G401 (cell line): ENCODE measurements at regions not wholly inside any gene's neighbourhood (a gene's known extent, or its start where the extent isn't known, plus 50 kb on each side); places are given as distances from the start of the nearest gene placed in this dataset.

Experiments used
- DNase-seq: peaks from one replicate; pipeline ENCODE4 v3.0.0-alpha.2; 2015; ENCODE audit warnings: low spot score
- in situ Hi-C: cut with HindIII; loops from 2 replicates; pipeline ENCODE4 v1.10.0; 2016; ENCODE audit warnings: low sequenced_read_pairs, mixed read lengths

DNA sequence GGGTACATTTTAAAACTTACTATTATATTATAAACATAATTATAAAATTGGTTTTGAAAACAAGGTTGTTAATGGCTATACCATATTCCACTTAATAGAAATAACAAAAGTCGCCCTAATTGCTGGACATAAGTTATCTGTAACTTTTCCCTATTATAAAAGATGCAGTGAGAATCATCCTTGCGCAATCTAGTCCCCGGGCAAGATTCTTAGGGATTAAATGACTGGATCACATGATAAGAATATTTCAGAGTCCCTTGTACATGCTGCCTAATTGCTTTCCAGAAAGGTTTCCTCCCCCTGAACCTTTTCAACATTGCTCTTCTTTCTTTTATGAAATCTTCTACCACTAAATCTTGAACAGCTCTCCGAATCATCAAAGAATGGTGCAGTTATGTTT is 479.8 kb upstream of the MKI67 start:
- DNase-seq: no peak
- in situ Hi-C loops: no loop called here

DNA sequence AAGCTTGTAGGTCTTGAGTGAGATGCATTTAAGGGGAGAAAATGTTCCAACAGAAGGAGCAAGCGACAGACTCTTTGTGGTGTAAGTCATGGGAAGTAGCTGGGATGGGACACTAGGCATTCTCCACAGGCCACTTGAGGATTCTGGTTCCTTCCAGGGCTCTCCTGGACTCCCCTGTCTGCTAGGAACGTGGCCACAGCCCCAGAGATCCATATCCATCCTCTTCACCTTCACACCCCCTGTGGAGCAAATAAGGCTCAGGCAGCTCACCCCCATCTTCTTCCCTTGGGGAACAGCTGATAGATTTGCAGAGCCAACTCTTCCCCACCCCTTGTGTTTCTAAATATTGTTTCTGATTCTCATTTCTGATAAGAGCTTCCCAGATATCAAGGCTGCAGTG is 482.6 kb upstream of the MKI67 start:
- no peak for DNase-seq
- in situ Hi-C loops: no loop called here

DNA sequence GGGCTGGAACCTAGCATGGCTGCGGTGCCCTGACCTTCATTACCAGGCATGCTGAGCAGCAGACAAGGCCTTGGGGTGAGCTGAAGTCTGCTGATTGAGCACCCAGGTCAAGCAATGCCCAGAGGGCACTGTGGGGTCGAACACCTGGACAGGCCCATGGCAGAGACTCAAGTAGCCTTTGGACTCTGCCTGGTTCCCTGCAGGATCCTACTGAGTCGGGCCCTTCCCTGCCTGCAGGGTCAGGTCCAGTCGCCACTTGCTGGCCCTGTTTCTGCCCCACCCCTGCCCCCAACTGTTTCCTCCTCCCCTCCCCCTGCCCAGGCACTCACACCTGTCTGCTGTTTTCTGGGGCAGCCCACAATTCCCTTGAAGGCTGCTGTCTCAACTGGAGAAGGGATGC is 483.2 kb upstream of the MKI67 start:
- in situ Hi-C loops: no loop called here
- DNase-seq: no peak

DNA sequence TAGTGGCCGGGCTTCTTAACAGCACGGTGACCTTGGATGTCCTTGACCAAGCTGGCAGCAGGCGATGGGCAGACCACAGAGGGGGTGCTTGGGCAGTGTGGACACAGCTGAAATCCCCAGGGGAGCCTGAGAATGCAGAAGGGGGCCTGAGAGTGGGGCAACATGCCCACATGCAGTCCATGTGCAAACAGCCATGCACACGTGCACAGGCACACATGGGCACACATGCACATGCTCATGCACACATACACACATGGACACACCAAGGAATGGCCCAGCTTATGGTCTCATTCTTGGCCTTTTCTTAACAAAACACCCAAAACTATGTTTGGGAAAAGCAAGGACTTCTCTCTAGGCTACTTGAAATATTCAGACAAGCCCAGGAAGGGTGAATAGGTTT is 483.9 kb upstream of the MKI67 start:
- no peak for DNase-seq
- in situ Hi-C loops: no loop called here

DNA sequence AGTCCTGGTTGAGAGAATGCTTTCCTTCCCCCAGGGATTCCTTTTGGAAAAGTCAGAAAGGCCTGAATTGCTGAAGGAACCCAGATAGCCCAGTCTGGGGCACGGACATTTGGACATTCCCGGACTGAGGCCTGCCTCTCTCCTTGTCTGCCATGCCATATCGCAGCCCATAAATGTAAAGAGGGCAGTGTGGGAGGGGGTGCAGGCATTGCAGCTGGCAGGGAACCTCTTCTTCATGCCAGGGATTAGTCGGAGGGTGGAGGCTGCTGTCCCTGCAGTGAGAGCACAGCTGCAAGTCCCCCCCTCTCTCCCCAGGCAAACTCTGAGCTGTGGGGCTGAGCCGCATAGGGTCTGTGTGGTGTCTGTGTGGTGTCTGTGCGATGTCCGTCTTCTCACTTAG is 486.0 kb upstream of the MKI67 start:
- no peak for DNase-seq
- in situ Hi-C loops: no loop called here

DNA sequence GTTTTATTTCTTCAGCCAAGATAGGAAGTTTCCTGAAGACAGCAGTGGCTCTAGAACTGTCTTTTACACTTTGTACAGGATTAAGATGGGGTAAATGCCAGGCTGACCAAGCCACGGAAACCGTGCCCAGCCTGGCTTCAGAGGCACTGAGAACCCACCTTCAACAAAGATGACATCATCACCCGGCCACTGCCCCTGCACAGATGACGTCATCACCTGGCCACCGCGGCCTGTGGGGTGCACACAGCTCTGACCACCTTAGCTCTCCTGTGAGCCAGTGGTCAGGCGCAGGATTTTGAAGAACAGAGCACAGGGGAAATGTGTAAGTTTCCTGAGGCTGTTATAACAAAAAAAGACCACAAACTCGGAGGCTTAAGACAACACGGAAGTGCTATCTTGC is 486.4 kb upstream of the MKI67 start:
- in situ Hi-C loops: no loop called here
- DNase-seq: no peak

DNA sequence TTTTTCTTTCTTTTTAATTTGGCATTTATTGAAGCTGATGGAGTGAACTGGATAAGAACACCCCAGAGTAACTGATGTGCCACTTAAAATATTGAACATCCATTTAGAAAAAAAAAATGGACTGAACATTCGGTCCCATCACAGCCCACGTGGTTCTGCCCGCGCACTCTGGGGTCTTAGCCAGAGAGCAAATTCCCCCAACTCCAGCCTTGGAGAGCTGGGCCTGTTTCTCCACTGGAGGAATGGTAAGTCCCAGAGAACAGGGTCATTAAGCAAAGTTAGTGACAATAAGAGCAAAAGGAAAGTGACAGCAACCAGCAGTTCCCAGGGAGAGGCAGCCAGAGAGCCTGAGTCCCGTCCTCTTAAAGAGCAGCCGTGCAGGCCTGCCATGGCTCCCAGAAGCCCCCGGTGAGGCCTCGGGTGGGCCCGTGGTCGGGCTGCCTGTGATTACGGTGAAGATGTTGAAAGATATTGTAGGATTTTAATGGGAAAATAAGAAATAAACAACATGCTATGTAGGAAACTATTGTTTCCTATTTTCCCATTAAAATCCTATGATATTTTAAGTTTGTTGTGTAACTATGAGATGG is 487.9 kb upstream of the MKI67 start:
- in situ Hi-C loops: no loop called here
- no peak for DNase-seq

DNA sequence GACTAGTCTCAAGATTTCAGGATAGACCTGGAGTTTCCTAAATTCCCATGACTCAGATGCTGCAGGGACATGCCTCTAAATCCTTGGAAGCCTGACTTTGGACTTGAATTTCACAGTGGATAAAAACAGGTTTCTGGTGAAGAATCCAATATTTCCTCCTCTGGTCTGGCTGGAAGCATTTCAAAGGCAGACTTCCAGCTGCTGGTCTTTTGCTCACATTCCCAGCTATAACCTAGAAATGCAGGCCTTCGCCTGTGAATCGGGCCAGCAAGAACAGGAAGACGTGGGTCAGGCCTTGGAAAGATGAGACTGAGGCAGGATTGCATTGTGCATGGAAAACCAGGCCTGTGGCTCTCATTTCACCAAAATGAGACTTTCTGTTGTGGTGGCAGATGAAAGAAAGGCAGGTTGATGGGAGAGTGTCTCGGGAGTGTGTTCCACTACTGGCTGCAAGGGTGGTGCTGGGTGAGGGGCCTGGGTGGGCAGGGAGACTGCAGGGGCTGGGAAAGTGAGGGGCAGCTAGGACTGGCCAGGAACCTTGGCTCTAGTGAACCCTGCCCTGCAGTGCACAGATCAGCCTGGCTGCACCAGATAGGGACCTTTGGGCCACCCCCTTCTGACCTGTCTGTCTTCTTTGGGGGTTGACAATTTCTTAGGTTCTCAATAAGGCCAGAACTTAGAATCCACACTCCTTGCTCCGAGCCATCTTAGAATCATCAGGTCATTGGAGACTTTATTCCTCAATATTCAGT is 488.8 kb upstream of the MKI67 start:
- DNase-seq: no peak
- in situ Hi-C loops: no loop called here

DNA sequence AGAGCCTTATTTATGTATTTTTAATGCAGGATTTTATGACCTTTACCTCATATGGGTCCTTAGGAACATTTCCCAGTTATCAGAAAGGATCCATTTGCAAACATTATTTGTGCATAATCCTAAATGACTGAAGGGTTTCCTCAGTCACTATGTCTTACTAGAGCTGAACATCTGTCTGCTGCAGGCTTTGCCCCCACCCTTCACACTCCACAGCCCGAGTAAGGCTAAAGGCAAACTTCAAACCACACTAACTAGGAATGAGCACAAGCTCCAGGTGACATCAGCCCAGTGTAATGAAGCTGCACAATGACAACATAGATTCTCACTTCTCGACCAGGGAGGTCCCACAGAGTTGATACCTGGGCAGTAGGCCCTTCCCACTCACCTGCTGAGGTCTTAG is 491.3 kb upstream of the MKI67 start:
- DNase-seq: no peak
- in situ Hi-C loops: no loop called here

DNA sequence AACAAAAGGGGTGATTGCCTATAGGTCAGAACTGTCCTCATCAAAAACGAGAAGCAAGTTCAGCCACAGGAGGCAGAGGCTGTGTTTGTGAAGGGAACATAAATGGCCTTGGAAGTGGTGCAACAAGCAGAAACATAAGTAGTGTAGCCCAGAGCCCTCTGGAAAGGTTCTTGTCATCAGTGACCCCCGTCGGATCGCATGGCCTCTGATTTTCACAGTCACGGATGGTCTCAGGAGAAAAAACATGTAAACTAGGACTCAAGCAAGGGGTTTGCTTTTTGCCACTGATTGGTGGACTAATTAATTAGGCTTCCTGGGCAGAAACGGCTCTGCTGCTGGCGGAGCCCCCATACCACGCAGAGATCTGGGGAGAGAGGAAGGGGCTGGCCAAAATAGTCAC is 496.5 kb upstream of the MKI67 start:
- DNase-seq: no peak
- in situ Hi-C loops: no loop called here

DNA sequence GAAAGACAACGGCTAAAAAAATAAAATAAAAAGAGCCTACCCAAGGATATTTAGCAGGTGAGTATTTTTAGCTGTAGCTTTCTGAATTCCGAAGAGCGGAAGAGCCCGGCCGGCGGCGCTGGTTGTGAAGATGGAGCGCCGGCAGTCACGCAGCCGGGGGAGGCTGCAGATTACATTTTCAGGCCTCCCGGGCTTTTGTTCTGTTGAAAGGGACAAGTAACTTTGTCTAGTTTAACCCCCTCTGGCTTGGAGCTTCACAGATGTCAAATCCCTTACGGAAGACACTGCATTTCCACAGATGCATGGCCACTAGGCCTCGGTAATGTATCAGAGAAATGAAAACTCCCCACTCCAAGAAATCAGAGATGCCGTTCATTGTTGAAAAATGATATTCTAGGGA is 497.6 kb upstream of the MKI67 start:
- DNase-seq: no peak
- in situ Hi-C loops: no loop called here

DNA sequence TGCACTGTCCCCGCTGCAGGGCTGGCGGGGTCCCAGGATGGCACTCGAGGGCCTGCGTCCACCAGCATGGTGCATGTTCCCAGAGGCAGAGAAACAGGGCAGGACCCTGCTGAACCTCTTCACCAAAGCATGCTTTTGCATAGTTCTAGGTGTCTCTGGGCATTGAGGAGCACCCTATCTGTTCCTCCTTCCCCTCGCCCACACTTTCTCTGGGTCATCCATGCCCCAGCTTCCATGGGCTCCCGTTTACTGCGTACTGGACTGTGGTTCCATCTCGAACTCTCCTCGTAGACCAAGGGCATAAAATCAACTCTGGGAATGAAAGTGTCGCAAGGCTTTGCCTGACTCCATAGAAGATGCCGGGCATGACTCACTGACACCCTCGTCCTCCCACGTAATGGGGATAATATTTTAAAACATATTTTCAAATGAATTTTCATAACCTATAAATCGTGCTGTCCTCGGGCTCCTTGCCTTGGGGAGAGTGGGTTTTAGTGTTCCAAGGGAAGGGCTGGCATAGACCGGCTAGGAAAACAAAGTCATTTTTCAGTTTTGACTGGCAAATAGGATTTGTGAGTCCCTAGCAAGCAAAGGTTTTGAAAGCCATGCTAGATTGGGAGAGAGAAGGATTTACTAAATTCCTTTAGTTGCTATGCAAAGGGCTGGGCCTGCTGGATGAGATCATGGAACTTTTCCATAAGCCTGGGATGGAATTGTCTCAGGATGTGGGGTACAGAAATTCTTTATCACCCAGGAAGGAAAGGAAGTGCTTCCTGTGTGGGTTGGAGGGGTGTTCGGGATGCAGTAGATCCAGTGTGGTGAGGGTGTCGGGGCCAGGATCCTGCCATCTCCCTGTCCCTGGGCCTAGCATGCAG is 498.7 kb upstream of the MKI67 start:
- in situ Hi-C loops: no loop called here
- DNase-seq: no peak

DNA sequence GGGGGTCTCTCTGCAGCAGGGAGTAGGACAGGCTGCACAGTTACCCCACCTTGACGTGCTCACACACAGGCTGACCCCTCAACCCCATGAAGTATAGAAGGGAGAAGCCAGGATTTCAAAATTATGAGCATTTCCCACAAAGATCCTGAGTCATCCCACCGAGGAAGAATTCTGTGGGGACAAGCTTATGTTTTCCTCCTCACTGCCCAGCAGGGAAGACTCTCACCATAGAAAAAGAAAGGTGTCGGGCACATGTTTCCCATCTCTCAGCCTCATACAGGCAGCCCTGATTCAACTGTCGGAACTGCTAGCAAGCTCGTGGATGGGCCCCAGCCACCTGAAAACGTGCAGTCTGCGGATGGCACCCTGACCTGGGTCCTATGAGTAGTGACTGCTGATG is 499.7 kb upstream of the MKI67 start:
- in situ Hi-C loops: no loop called here
- no peak for DNase-seq

DNA sequence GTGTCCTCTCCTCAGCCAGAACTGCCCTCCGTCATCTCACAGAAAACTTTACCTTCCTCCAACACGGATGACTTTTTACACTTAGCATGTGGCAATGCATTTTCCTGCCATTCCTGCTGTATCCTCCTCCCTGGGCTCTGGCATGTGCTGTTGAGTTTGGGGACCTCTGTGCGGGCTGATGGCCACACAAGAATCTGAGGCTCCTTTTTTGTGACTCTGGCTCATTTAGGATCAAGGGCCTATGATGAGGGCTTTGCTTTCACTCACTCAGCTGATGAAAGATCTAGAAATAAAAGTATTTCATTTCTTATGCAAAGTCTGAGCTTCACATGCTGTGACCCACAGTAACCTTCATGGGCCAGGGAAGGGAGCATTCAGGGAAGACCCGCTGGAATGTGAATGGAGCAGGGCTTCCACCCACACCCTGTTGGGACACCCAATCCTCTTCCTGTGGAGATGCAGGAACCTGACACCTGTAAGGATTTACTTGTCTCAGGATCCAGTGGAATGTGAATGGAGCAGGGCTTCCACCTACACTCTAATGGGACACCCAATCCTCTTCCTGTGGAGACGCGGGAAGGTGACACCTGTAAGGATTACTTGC is 500.3 kb upstream of the MKI67 start:
- no peak for DNase-seq
- in situ Hi-C loops: no loop called here

DNA sequence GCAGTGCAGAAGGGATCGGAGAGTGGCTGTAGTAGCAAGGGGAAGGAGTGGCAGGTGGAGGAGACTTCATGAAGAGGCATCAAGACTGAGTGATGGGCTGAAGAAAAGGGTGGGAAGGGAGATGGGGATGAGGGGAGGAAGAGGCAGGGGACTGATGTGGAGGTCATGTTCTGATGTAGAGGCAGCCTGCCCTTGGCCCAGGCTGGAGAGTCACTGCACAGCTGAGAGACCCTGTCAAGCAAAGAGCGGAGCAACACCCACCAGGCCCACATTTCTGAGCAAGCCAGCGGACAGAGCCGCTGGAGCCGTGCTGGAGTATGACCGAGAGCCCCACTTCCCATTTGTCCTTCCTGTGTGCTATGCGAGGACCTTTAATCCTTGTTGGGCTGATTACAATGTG is 501.6 kb upstream of the MKI67 start:
- in situ Hi-C loops: no loop called here
- no peak for DNase-seq

DNA sequence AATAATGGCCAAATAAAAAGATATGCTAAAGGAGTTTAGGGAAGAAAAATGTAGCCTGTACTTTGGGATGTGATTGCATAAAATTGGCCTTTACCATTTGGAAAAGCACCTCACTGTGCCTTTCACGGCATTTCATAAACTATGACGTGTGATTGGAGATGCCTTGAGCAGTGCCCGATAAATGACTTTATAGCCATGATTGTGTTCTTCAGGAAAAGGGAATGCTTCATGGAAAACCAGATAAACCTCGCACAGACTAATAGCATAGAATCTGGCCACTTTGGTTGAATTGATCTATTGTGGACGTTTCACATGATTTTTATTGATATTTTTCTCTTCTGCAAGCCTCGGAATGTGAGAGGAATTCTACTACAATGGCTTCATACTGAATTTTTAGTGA is 502.0 kb upstream of the MKI67 start:
- DNase-seq: no peak
- in situ Hi-C loops: no loop called here

DNA sequence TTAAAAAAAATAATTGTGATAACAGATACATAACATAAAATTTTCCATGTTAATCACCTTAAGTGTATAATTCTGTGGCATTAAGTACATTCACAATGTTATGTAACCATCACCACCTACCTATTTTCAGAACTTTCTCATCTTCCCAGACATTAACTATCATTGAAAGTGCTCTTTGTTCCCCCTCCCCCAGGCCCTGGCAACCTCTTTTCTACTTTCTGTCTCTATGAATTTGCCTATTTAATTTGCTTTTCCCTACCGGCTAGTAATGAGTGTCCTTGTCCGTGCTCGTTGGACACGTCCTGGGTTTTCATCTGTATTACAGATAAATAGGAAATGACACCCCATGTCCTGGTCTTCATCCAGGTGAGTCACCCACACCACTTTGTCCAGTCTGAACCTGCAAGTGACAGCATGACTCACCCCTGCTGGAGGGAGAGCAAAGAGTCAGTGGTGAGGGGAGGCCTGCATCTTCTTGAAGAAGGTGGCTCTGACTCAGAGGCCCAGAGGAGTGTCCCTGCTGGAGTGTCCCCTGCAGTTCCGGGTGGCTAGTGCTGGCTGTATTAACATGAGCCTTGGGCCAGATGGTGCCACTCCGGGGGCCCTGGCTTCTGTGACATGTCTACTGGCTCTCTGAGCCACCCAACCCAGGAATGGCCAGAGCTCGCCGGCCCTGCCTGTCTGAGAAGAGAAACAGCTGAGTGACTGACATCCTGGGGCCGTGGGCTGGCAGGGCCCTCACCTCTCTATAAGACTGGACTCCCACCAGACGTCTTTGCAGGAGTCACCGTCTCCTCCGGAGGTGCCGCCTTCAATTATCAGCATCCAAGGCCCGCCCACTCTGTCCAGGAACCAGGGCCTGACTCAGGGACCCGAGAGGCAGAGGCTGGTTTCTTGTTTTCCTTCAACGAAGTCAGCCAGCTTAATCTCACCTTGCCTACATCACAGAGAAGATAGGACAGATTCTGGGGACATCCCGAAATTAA is 503.2 kb upstream of the MKI67 start:
- in situ Hi-C loops: no loop called here
- no peak for DNase-seq

DNA sequence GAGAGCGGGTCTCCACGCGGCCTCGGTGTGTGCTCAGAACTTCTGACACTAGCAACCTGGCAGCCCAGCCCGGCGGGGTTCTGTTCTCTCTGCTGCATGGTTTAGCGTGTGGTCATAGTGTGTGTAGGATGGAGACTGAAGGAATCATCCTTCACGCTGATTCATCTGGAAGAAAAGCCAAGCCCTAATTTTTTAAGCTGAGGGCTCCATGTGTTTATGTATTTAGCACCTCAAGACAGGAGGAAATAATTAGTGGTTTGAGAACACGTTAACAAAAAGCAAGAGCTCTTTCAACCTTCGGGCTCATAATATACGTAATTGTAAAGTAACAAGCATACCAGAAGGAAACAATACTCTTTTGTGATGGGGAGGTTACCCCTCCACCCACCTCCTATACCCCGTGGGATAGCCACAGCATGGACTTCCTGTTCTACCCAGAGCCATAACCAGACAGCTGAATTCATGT is 504.6 kb upstream of the MKI67 start:
- no peak for DNase-seq
- in situ Hi-C loops: no loop called here

DNA sequence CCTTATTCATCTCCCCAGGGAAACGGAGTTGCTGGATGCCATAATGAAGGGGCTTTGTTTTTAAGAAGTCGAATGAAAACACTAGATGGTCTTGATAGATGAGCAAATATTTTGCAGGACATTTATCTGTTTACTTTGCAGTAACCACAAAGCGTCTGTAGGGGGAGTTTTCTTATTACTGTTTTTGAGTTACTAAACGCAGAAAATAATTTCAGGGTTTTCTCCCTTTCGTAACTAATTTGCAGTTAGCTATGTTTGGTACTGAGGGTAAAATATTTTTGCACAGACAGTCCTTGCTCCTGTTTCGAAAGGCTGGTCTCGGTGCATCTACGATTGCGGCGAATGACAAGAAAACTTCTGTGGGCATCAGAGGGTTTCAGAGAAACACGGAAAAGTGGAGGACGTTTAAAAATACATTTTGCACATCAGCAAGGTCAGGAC is 505.6 kb upstream of the MKI67 start:
- in situ Hi-C loops: no loop called here
- peak; percentile 18 for DNase-seq
